DND-41 (cell line): ENCODE measurements at regions not wholly inside any gene's neighbourhood (a gene's known extent, or its start where the extent isn't known, plus 50 kb on each side); places are given as distances from the start of the nearest gene placed in this dataset.

ENCODE experiments used
- CTCF ChIP-seq: IDR thresholded peaks from 2 replicates; pipeline ENCODE4 v1.5.1; 2012; ENCODE audit warnings: borderline replicate concordance, low read length, moderate library complexity, mild to moderate bottlenecking; ENCODE audit not compliant: poor library complexity, severe bottlenecking; ENCODE audit errors: extremely low read depth
- EZH2 ChIP-seq: IDR thresholded peaks from 3 replicates; pipeline ENCODE4 v1.6.1; 2012; ENCODE audit warnings: borderline replicate concordance, low read depth, mild to moderate bottlenecking, moderate library complexity, low read length, inconsistent platforms; ENCODE audit not compliant: severe bottlenecking

- TF ChIP-seq CTCF (no peak), EZH2 (no peak)
Measured at GRCh38 chr19:30083125-30083681, 141.2 kb downstream of the URI1 start.
